Endothelial cell of umbilical vein (primary cell): ENCODE measurements at regions not wholly inside any gene's neighbourhood (a gene's known extent, or its start where the extent isn't known, plus 50 kb on each side); places are given as distances from the start of the nearest gene placed in this dataset.
A peak's percentile ranks its signal among the peaks of the same experiment; 100 is the strongest.

Source experiments
- BruUV-seq: library from RNA; stranded (reverse); fragments of 400-500 nt; replicated peaks from 2 replicates; lab custom pipeline; 2021; lab: Mats Ljungman, UMichigan
- CTCF ChIA-PET: fragments of 300-600, 350-600 bp; sonication (Branson Sonifier 250); formaldehyde crosslinking; loops from one replicate; lab custom pipeline; 2021; ENCODE audit warnings: antibody characterized with exemption, inconsistent platforms; lab: Charles Lee
- POLR2A ChIA-PET: fragments of 300-600, 350-600 bp; sonication (Branson Sonifier 250); formaldehyde crosslinking; loops from one replicate; lab custom pipeline; 2021; ENCODE audit warnings: antibody characterized with exemption, inconsistent platforms; lab: Charles Lee
- DNase-seq: peaks from one replicate; pipeline ENCODE4 v3.0.0-alpha.2; 2011; ENCODE audit warnings: low read depth, low spot score
- FAIRE-seq: peaks from 2 replicates; lab custom pipeline; 2011; peaks lifted over from hg19 to GRCh38; lab: Jason Lieb, UNC
- H2AFZ ChIP-seq: 2 replicates; pipeline ENCODE4 v1.6.0; 2012; ENCODE audit warnings: low read depth, low read length, control low read depth, inconsistent platforms
- H3K27ac ChIP-seq: 2 replicates; pipeline ENCODE4 v1.5.1; 2011; ENCODE audit warnings: low read depth, mild to moderate bottlenecking, control low read depth, low read length, moderate library complexity; ENCODE audit not compliant: insufficient read depth
- H3K27me3 ChIP-seq, 2 experiments: 2 replicates each; pipeline versions ENCODE4 v1.6.0 to v1.6.1; 2011; ENCODE audit warnings: low read length in 2 of 2, mixed read lengths in 1 of 2; ENCODE audit not compliant: control insufficient read depth in 2 of 2, insufficient read depth in 2 of 2
- H3K36me3 ChIP-seq, 2 experiments: 2 replicates in 1 of 2; 3 replicates in 1 of 2; pipeline ENCODE4 v1.5.1; 2011; ENCODE audit warnings: low read length in 2 of 2, mild to moderate bottlenecking in 1 of 2, moderate library complexity in 1 of 2; ENCODE audit not compliant: control insufficient read depth in 2 of 2, insufficient read depth in 2 of 2; ENCODE audit errors: extremely low read depth in 1 of 2
- H3K4me1 ChIP-seq: 3 replicates; pipeline ENCODE4 v1.5.1; 2011; ENCODE audit warnings: mild to moderate bottlenecking, low read length; ENCODE audit not compliant: control insufficient read depth, insufficient read depth; ENCODE audit errors: extremely low read depth
- H3K4me2 ChIP-seq: 2 replicates; pipeline ENCODE4 v1.6.1; 2011; ENCODE audit warnings: low read length, control low read depth, mixed read lengths; ENCODE audit not compliant: insufficient read depth
- H3K4me3 ChIP-seq, 3 experiments: fragments of 200-600 bp in 1 of 3; sonication (generic), shearing (Covaris generic) in 1 of 3; replicated peaks in 1 of 3; 2 replicates each; pipeline ENCODE4 v1.5.1; 2011 to 2016; ENCODE audit warnings: control low read depth in 3 of 3, low read length in 3 of 3, mild to moderate bottlenecking in 2 of 3, inconsistent platforms in 1 of 3, low read depth in 1 of 3, moderate library complexity in 1 of 3; ENCODE audit not compliant: insufficient read depth in 1 of 3
- H3K79me2 ChIP-seq: 2 replicates; pipeline ENCODE4 v1.6.0; 2012; ENCODE audit warnings: low read length, inconsistent platforms; ENCODE audit not compliant: control insufficient read depth, insufficient read depth
- H3K9ac ChIP-seq: replicated peaks from 2 replicates; pipeline ENCODE3; 2011; ENCODE audit warnings: low read length, control low read depth; ENCODE audit not compliant: insufficient read depth; ENCODE audit errors: extremely low read depth
- H3K9me1 ChIP-seq: replicated peaks from 3 replicates; pipeline ENCODE4 v1.6.0; 2011; ENCODE audit warnings: mild to moderate bottlenecking, low read length; ENCODE audit not compliant: control insufficient read depth, insufficient read depth; ENCODE audit errors: extremely low read depth
- H3K9me3 ChIP-seq: replicated peaks from 2 replicates; pipeline ENCODE4 v1.5.1; 2012; ENCODE audit warnings: low read length, inconsistent platforms; ENCODE audit not compliant: control insufficient read depth, insufficient read depth
- H4K20me1 ChIP-seq: replicated peaks from 2 replicates; pipeline ENCODE3; 2011; ENCODE audit warnings: mild to moderate bottlenecking, low read length; ENCODE audit not compliant: control insufficient read depth, insufficient read depth; ENCODE audit errors: extremely low read depth
- EZH2 ChIP-seq: IDR thresholded peaks from 2 replicates; pipeline ENCODE4 v1.6.1; 2012; ENCODE audit warnings: borderline replicate concordance, low read depth, mild to moderate bottlenecking, moderate library complexity, low read length, inconsistent platforms; ENCODE audit not compliant: severe bottlenecking
- FOS ChIP-seq: IDR thresholded peaks from 2 replicates; pipeline ENCODE4 v1.6.1; 2011; ENCODE audit warnings: mild to moderate bottlenecking, low read length, moderate library complexity, borderline replicate concordance; ENCODE audit not compliant: insufficient read depth
- GATA2 ChIP-seq: IDR thresholded peaks from 2 replicates; pipeline ENCODE4 v1.7.0; 2011; ENCODE audit warnings: low read depth, mild to moderate bottlenecking, moderate library complexity, mixed read lengths, low read length; ENCODE audit not compliant: insufficient read length, insufficient read depth
- JUN ChIP-seq: IDR thresholded peaks from 2 replicates; pipeline ENCODE4 v1.6.1; 2011; ENCODE audit warnings: borderline replicate concordance, low read depth; ENCODE audit not compliant: insufficient read length, insufficient read depth
- MYC ChIP-seq: IDR thresholded peaks from one replicate; pipeline ENCODE4 v1.6.1; 2011; ENCODE audit warnings: mild to moderate bottlenecking, low read depth, low read length
- POLR2A ChIP-seq: IDR thresholded peaks from 2 replicates; pipeline ENCODE4 v1.6.1; 2012; ENCODE audit warnings: low read depth, mild to moderate bottlenecking, control low read depth, low read length
- POLR2AphosphoS5 ChIP-seq: IDR thresholded peaks from 2 replicates; pipeline ENCODE4 v1.6.1; 2012; ENCODE audit warnings: low read depth, mild to moderate bottlenecking, control low read depth, low read length, moderate library complexity; ENCODE audit not compliant: insufficient read depth
- dilution Hi-C: fragments of 300-500 bp; cut with MboI; formaldehyde crosslinking; loops from one replicate; pipeline ENCODE4 v1.15.0; 2019; ENCODE audit warnings: low sequenced_read_pairs; ENCODE audit not compliant: extremely low pct_ligation_motif_present
- intact Hi-C: fragments of 100-400 bp; cut with micrococcal nuclease; formaldehyde crosslinking; loops from one replicate; pipeline ENCODE4 v1.10.0; 2022
- TF ChIP-seq, protein P1 (sequence below), 2 donors: IDR thresholded peaks; 1 replicate in 1 of 2; 2 replicates in 1 of 2; pipeline ENCODE4 v1.5.1; 2011; ENCODE audit warnings: low read length in 2 of 2, mild to moderate bottlenecking in 2 of 2, moderate library complexity in 2 of 2, control low read depth in 1 of 2, inconsistent platforms in 1 of 2, low read depth in 1 of 2; ENCODE audit not compliant: insufficient read depth in 1 of 2; ENCODE audit errors: extremely low read depth in 1 of 2
- TF ChIP-seq, protein P2 (sequence below): IDR thresholded peaks from 2 replicates; pipeline ENCODE4 v1.6.1; 2011; ENCODE audit not compliant: insufficient read depth, insufficient read length

DNA sequence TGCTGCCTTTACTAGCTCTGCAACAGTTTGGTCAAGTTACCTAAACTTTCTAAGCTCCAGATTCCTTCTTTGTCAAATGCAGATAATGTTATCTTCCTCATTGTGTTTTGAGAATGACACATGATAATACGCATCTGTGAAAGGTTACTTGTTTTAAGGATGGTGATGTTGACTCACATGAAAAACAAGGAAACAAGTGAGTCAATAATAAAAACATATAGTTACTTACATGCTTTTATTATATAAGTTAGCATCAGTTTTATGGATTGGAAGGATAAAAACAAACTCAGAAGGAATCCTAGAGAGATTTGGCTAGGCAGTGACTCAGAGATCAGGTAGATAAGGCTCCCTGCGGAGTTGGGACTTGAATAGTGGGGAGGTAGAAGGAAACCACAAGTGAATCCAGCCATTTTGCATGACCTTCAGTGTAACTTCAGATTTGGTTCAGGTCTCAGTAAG is 144.6 kb downstream of the LMO4 start:
- no TSS peak for BruUV-seq
- Histone ChIP-seq H3K27ac (no peak overlapping the region), H4K20me1 (no peaks in the 10 kb centered on the region), H2AFZ (no peak overlapping the region), H3K79me2 (no peaks in the 10 kb centered on the region), H3K4me3 (no peak overlapping the region), H3K9me1 (no peaks in the 10 kb centered on the region), H3K36me3 (no peaks in the 10 kb centered on the region), H3K4me2 (peak overlapping the region; percentile 9), H3K9ac (no peak overlapping the region), H3K4me1 (peaks cover 9% of the 10 kb centered on the region), H3K27me3 (no peaks in the 10 kb centered on the region), H3K9me3 (no peaks in the 10 kb centered on the region)
- intact Hi-C loops (loop anchor here (5.0 kb wide), 1 partner anchor 81 kb away; no protein-coding TSS in a partner anchor), dilution Hi-C loops (no loop called here)
- FAIRE-seq (no peak), DNase-seq (peak; percentile 17)
- ChIA-PET CTCF (interaction anchor here (0.5 kb wide), 1 partner anchor 802 kb away, joined by 3 read pairs; no protein-coding TSS in a partner anchor), POLR2A (no interaction called here)
- no peak for TF ChIP-seq POLR2AphosphoS5
- TF ChIP-seq FOS: peak; percentile 73
- TF ChIP-seq GATA2: peak; percentile 96

DNA sequence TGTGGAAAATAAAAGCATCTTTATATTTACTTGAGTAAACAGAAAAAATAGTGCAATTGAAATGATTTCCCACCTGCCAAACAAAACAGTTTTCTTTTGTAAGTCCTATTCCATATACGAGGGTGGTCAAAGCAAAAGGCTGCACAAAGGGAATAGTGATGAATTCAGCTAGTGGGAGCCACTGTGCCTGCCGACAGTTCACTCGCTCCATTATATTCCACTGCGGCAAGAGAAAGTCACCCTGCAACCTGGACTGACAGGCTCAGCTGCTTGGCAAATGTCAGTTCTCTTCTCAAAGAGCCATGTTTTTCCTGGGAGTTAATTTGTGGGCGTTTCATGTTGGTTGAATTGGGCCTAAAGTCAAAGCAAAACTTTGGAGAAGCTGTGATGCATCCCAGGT is 145.4 kb downstream of the LMO4 start:
- Histone ChIP-seq H3K9ac (no peak overlapping the region), H3K4me1 (peaks cover 9% of the 10 kb centered on the region), H3K36me3 (no peaks in the 10 kb centered on the region), H3K27ac (no peak overlapping the region), H2AFZ (no peak overlapping the region), H3K4me3 (no peak overlapping the region), H3K9me3 (no peaks in the 10 kb centered on the region), H4K20me1 (no peaks in the 10 kb centered on the region), H3K79me2 (no peaks in the 10 kb centered on the region), H3K4me2 (no peak overlapping the region), H3K9me1 (no peaks in the 10 kb centered on the region), H3K27me3 (no peaks in the 10 kb centered on the region)
- no TSS peak for BruUV-seq
- CTCF ChIA-PET: no interaction called here
- FAIRE-seq: no peak
- dilution Hi-C loops (no loop called here), intact Hi-C loops (loop anchor here (5.0 kb wide), 1 partner anchor 82 kb away; no protein-coding TSS in a partner anchor)
- DNase-seq: no peak
- POLR2A ChIA-PET: no interaction called here
- TF ChIP-seq GATA2 (no peak), JUN (no peak), FOS (no peak), POLR2A (no peak), POLR2AphosphoS5 (no peak), MYC (no peak), EZH2 (no peak)
- TF ChIP-seq, protein P1, sequence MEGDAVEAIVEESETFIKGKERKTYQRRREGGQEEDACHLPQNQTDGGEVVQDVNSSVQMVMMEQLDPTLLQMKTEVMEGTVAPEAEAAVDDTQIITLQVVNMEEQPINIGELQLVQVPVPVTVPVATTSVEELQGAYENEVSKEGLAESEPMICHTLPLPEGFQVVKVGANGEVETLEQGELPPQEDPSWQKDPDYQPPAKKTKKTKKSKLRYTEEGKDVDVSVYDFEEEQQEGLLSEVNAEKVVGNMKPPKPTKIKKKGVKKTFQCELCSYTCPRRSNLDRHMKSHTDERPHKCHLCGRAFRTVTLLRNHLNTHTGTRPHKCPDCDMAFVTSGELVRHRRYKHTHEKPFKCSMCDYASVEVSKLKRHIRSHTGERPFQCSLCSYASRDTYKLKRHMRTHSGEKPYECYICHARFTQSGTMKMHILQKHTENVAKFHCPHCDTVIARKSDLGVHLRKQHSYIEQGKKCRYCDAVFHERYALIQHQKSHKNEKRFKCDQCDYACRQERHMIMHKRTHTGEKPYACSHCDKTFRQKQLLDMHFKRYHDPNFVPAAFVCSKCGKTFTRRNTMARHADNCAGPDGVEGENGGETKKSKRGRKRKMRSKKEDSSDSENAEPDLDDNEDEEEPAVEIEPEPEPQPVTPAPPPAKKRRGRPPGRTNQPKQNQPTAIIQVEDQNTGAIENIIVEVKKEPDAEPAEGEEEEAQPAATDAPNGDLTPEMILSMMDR (IDR thresholded peaks at IDR 0.05; ENCODE audit: extremely low read depth in 1 of 2, insufficient read depth in 1 of 2, low read depth in 1 of 2, low read length in 2 of 2): no peak
- TF ChIP-seq, protein P2, sequence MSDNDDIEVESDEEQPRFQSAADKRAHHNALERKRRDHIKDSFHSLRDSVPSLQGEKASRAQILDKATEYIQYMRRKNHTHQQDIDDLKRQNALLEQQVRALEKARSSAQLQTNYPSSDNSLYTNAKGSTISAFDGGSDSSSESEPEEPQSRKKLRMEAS: no peak
